Caco-2 (cell line): ENCODE measurements at regions not wholly inside any gene's neighbourhood (a gene's known extent, or its start where the extent isn't known, plus 50 kb on each side); places are given as distances from the start of the nearest gene placed in this dataset.

Source experiments
- BruUV-seq: library from RNA; stranded (reverse); fragments of 400-500 nt; replicated peaks from 2 replicates; lab custom pipeline; 2021; lab: Mats Ljungman, UMichigan
- CTCF ChIA-PET: fragments of 300-600 bp; sonication (Branson Sonifier 250); formaldehyde crosslinking; loops from one replicate; lab custom pipeline; 2022; ENCODE audit warnings: antibody characterized with exemption; lab: Charles Lee
- POLR2A ChIA-PET: fragments of 300-600 bp; sonication (Branson Sonifier 250); formaldehyde crosslinking; loops from one replicate; lab custom pipeline; 2022; ENCODE audit warnings: antibody characterized with exemption; lab: Charles Lee
- DNase-seq, 2 experiments: peaks; one replicate each; pipeline versions ENCODE4 v3.0.0 to v3.0.0-alpha.2; 2020 to 2022
- H3K27me3 ChIP-seq: replicated peaks from 2 replicates; pipeline ENCODE4 v1.6.0; 2011; ENCODE audit warnings: low read length; ENCODE audit not compliant: control insufficient read depth, insufficient read depth
- H3K36me3 ChIP-seq: 2 replicates; pipeline ENCODE4 v1.5.1; 2011; ENCODE audit warnings: low read length; ENCODE audit not compliant: control insufficient read depth, insufficient read depth
- H3K4me1 ChIP-seq: fragments of 250-450 bp; sonication (Bioruptor Pico); 2 replicates; pipeline ENCODE4 v1.5.1; 2020; ENCODE audit warnings: mild to moderate bottlenecking
- H3K4me3 ChIP-seq: 2 replicates; pipeline ENCODE4 v1.5.1; 2011; ENCODE audit warnings: low read depth, mild to moderate bottlenecking, control low read depth, low read length
- H3K9me3 ChIP-seq: fragments of 250-450 bp; sonication (Bioruptor Pico); 2 replicates; pipeline ENCODE4 v1.5.1; 2020; ENCODE audit warnings: mild to moderate bottlenecking, moderate library complexity
- H3K27ac Mint-ChIP-seq: one replicate; pipeline ENCODE4 v1.8.0; 2022; ENCODE audit warnings: mixed read lengths; ENCODE audit not compliant: unreplicated experiment
- H3K27me3 Mint-ChIP-seq: one replicate; pipeline ENCODE4 v1.8.0; 2022; ENCODE audit warnings: mixed read lengths; ENCODE audit not compliant: insufficient read depth, unreplicated experiment
- H3K36me3 Mint-ChIP-seq: one replicate; pipeline ENCODE4 v1.8.0; 2022; ENCODE audit warnings: mild to moderate bottlenecking, mixed read lengths; ENCODE audit not compliant: insufficient read depth, unreplicated experiment
- H3K4me1 Mint-ChIP-seq: one replicate; pipeline ENCODE4 v1.8.0; 2022; ENCODE audit warnings: low read depth, mixed read lengths; ENCODE audit not compliant: unreplicated experiment
- H3K4me3 Mint-ChIP-seq: one replicate; pipeline ENCODE4 v1.8.0; 2022; ENCODE audit warnings: mild to moderate bottlenecking, moderate library complexity, mixed read lengths; ENCODE audit not compliant: unreplicated experiment
- H3K9me3 Mint-ChIP-seq: one replicate; pipeline ENCODE4 v1.8.0; 2022; ENCODE audit warnings: mixed read lengths; ENCODE audit not compliant: unreplicated experiment
- intact Hi-C: fragments of 100-400 bp; cut with micrococcal nuclease; formaldehyde crosslinking; loops from one replicate; pipeline ENCODE4 v1.10.0; 2022; ENCODE audit not compliant: unreplicated experiment
- TF ChIP-seq, protein P1 (sequence below), 2 experiments: fragments of 200-600 bp in 1 of 2; IDR thresholded peaks; 1 replicate in 1 of 2; 2 replicates in 1 of 2; pipeline versions ENCODE4 v1.5.1 to v1.8.0; 2011 to 2022; ENCODE audit warnings: antibody characterized with exemption in 1 of 2, control low read depth in 1 of 2, inconsistent platforms in 1 of 2, low read depth in 1 of 2, low read length in 1 of 2, mild to moderate bottlenecking in 1 of 2, moderate library complexity in 1 of 2; ENCODE audit not compliant: insufficient read depth in 1 of 2, severe bottlenecking in 1 of 2, unreplicated experiment in 1 of 2

DNA sequence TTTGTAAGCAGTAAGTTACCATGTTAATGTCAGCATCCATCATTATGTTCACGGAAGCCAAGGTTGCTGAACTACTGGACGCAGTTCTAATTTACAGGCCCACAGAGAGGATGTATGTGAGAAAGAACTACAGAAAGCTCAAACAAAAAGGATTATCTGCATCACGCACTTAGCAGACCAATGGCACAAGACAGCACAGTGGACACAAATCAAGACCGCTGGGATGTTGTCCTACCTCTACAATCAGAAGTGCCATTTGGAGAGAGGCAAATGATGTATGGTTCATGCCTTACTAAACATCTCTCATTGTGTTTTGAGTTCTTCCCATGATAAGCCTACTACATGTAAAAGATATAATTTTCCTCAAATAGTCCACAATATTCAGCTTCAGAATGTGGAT lies 330.7 kb upstream of the CHAC2 start:
- Histone ChIP-seq H3K9me3 (no peaks in the 10 kb centered on the region), H3K4me3 (no peak overlapping the region), H3K36me3 (no peaks in the 10 kb centered on the region), H3K27me3 (no peaks in the 10 kb centered on the region; the same call in 1 of the 2 replicates), H3K4me1 (no peaks in the 10 kb centered on the region)
- H3K27ac Mint-ChIP-seq = no peak overlapping the region
- TF ChIP-seq, protein P1, sequence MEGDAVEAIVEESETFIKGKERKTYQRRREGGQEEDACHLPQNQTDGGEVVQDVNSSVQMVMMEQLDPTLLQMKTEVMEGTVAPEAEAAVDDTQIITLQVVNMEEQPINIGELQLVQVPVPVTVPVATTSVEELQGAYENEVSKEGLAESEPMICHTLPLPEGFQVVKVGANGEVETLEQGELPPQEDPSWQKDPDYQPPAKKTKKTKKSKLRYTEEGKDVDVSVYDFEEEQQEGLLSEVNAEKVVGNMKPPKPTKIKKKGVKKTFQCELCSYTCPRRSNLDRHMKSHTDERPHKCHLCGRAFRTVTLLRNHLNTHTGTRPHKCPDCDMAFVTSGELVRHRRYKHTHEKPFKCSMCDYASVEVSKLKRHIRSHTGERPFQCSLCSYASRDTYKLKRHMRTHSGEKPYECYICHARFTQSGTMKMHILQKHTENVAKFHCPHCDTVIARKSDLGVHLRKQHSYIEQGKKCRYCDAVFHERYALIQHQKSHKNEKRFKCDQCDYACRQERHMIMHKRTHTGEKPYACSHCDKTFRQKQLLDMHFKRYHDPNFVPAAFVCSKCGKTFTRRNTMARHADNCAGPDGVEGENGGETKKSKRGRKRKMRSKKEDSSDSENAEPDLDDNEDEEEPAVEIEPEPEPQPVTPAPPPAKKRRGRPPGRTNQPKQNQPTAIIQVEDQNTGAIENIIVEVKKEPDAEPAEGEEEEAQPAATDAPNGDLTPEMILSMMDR (IDR thresholded peaks at IDR 0.05; ENCODE audit: insufficient read depth in 1 of 2, low read depth in 1 of 2, low read length in 1 of 2, severe bottlenecking in 1 of 2, unreplicated experiment in 1 of 2) = no peak
- no peaks in the 10 kb centered on the region for H3K27me3 Mint-ChIP-seq
- BruUV-seq = no TSS peak
- no peaks in the 10 kb centered on the region for H3K9me3 Mint-ChIP-seq
- no peaks in the 10 kb centered on the region for H3K4me1 Mint-ChIP-seq
- no peak for DNase-seq
- CTCF ChIA-PET = no interaction called here
- POLR2A ChIA-PET = no interaction called here
- no peaks in the 10 kb centered on the region for H3K36me3 Mint-ChIP-seq
- H3K4me3 Mint-ChIP-seq = no peak overlapping the region
- intact Hi-C loops = no loop called here

DNA sequence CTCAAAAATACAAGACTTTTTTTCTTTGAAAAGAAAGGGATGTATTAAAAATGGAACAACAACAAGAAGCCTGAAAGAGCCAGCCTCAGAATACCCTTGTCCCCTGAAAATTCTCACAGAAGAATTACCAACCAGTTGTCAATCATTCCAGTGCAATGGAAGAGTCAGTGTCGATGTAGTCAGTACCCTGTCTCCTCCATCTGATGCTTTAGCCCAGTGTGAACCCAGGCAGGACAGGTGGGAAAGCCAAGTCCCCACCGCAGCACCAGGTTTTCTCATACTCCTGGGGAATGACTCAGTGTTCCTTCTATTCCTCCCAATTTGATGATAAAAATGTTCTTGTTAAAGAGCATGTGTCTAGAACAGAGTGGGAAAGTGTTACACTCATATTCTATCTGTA lies 332.0 kb upstream of the CHAC2 start:
- TF ChIP-seq, protein P1 (IDR thresholded peaks at IDR 0.05; ENCODE audit: insufficient read depth in 1 of 2, low read depth in 1 of 2, low read length in 1 of 2, severe bottlenecking in 1 of 2, unreplicated experiment in 1 of 2) = no peak
- H3K36me3 Mint-ChIP-seq = no peaks in the 10 kb centered on the region
- no peaks in the 10 kb centered on the region; the same call in 1 of the 2 replicates for H3K27me3 ChIP-seq
- ChIA-PET CTCF (no interaction called here), POLR2A (no interaction called here)
- no peak overlapping the region for H3K4me3 ChIP-seq
- no peaks in the 10 kb centered on the region for H3K36me3 ChIP-seq
- no peak overlapping the region for H3K27ac Mint-ChIP-seq
- H3K27me3 Mint-ChIP-seq = no peaks in the 10 kb centered on the region
- H3K4me3 Mint-ChIP-seq = no peak overlapping the region
- H3K4me1 ChIP-seq = no peaks in the 10 kb centered on the region
- H3K9me3 Mint-ChIP-seq = no peaks in the 10 kb centered on the region
- H3K9me3 ChIP-seq = no peaks in the 10 kb centered on the region
- no peak for DNase-seq
- intact Hi-C loops = no loop called here
- H3K4me1 Mint-ChIP-seq = no peaks in the 10 kb centered on the region
- no TSS peak for BruUV-seq

DNA sequence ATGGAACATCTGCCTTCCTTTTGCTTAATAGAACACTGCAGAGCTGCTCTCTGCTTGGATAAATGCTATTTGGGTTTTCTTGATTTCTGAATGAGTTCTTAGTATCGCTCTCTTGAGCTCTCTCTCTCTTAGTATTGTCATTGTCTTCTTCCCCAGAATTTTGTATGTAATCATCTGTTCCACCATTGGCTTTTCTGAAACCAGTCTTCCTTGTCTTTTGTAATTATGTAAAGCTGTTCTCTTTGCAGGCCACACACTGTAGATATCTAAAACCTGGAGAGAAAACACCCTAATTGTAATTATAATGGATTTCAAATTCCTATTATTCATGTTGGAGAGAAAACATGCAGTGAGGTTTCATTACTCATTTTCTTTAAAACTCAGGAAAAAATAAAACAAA lies 333.1 kb upstream of the CHAC2 start:
- no peak overlapping the region for H3K27ac Mint-ChIP-seq
- no peak for DNase-seq
- H3K27me3 ChIP-seq = no peaks in the 10 kb centered on the region; the same call in 1 of the 2 replicates
- no peaks in the 10 kb centered on the region for H3K9me3 ChIP-seq
- H3K4me3 ChIP-seq = no peak overlapping the region
- no peaks in the 10 kb centered on the region for H3K9me3 Mint-ChIP-seq
- no peaks in the 10 kb centered on the region for H3K36me3 Mint-ChIP-seq
- POLR2A ChIA-PET = no interaction called here
- no peak overlapping the region for H3K4me3 Mint-ChIP-seq
- no peaks in the 10 kb centered on the region for H3K27me3 Mint-ChIP-seq
- no peaks in the 10 kb centered on the region for H3K36me3 ChIP-seq
- no peaks in the 10 kb centered on the region for H3K4me1 ChIP-seq
- BruUV-seq = no TSS peak
- CTCF ChIA-PET = no interaction called here
- TF ChIP-seq, protein P1 (IDR thresholded peaks at IDR 0.05; ENCODE audit: insufficient read depth in 1 of 2, low read depth in 1 of 2, low read length in 1 of 2, severe bottlenecking in 1 of 2, unreplicated experiment in 1 of 2) = no peak
- no peaks in the 10 kb centered on the region for H3K4me1 Mint-ChIP-seq
- intact Hi-C loops = no loop called here
